Putamen (tissue), 1 donor: ENCODE measurements at regions not wholly inside any gene's neighbourhood (a gene's known extent, or its start where the extent isn't known, plus 50 kb on each side); places are given as distances from the start of the nearest gene placed in this dataset.

ENCODE experiments used
- DNase-seq: peaks from one replicate; pipeline ENCODE4 v3.0.0-alpha.2; 2016; ENCODE audit warnings: low spot score

GRCh38 chr13:39858794-39859193, 203.3 kb downstream of the COG6 start:
- DNase-seq: no peak

DNA sequence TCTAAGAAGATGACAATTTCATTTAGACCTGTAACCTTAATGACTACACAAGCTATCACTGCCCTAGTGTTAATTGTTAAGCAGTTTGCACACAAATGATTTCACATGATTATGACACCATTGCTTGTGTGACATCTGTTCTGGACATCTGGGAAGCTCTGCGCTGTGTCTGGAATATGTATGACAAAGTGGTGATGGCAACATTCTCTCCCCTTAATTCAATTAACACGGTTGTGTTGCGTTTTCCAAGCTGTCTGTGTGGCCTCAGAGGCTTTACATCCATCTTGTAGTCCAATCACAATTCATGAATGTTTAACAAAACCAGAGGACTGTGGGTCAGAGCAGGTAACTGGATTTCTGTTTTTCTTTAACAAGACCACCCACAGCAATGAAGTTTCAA, 204.4 kb downstream of the COG6 start:
- no peak for DNase-seq

DNA sequence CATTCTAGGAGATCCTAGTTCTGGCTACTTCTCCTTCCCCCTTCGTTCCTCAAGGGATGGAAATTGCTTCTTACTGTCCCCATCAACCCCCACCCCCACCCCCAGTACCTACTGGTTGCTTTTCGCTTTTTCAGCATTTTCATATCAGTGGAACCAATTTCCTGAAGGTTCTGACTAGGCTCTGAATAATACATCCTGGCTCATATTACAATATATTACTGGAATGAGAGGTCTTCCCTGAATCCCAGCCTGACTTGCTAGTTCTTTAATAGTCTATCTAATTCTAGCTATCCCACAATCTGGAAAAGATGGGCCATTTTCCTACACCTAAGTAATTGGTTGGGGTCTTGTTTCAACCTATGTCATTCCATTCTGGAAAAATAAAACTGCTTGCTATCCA, 207.4 kb downstream of the COG6 start:
- DNase-seq: no peak

GRCh38 chr13:39864221-39864620, 208.8 kb downstream of the COG6 start:
- no peak for DNase-seq

DNA sequence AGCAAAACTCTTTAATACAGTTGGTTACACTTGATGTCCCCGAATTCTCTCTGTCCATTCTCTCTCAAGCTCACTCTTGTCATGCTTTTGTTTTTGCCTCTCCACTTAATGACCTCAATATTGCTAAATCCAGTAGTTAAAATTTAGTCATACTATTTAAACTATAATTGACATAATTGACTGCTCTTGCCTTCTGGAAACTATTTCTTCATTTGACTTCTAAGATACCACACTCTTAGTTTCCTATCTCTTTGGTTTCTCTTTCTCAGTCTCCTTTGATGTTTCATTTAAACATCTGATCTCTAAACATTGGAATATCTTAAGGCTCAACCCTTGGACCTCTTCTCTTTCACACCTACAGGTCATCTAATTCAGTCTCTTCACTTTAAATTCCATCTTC, 211.3 kb downstream of the COG6 start:
- no peak for DNase-seq

GRCh38 chr13:39867807-39868206, 212.3 kb downstream of the COG6 start:
- no peak for DNase-seq

DNA sequence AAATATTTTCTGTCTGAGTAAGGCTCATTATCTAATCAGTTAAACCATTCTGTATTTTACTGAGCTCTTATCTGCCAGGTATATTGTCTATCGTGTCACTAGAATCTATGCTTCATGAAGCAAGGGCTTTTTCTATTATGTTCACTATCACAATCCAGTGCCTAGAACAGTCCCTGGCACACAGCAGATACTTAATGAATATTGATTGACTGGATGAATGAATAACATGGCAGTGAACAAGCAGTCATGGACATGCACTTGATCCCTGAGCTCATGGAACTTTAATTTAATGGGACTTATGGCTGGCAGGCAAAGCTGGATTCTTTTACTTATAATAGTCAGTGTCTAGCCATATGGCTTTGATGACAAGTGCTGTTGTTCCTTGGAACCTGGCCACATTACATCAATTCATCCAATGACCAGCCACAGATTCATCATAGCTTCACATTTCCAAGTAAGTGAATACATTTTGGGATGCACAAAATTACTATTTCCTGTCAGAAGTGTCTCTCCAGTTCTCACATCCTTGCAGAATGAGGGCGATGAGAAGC, 214.8 kb downstream of the COG6 start:
- no peak for DNase-seq

- no peak for DNase-seq
These were observed 219.0 kb downstream of the COG6 start for GRCh38 chr13:39874331-39875053.

DNA sequence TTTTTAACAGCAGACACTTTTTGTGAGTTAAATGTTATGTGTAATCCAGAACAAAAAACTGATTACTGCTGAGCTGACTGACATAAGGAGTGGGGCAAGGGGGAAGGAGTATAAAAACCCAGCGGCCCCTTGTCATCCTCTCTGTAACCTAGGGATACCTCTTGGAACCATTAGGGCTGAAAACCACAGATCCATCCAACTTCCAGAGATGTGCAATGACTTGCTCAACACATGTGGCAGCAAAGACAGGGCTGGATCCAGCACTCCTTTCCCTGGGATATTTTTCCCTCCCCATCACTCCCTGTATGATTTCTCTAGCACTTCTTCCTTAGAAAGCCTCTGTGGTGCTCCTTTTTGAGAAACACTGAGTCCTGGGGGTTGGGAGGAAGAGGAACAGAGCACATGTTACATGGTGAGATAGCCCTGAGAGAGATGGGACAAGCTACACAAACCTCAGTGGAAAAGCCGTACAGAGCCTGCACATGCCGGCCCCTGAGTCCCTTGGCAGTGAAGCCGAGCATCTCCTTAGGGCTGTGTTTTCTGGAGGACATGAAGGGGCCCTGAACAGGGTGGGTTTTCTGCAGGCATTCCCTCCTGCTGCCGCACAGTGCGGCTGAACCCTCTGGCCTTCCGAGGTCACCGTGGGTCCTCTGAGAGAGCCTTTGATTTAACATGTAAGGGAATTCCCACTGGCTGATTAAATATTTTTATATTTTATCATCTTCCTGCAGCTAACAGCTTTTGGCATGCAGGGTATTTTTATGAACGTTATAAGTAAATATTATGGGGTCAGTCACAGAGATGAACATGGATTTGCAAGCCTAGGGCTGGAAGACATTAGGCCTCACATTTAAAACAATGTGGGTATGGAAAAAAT, 219.9 kb downstream of the COG6 start:
- no peak for DNase-seq

GRCh38 chr13:39876258-39876657, 220.8 kb downstream of the COG6 start:
- no peak for DNase-seq

DNA sequence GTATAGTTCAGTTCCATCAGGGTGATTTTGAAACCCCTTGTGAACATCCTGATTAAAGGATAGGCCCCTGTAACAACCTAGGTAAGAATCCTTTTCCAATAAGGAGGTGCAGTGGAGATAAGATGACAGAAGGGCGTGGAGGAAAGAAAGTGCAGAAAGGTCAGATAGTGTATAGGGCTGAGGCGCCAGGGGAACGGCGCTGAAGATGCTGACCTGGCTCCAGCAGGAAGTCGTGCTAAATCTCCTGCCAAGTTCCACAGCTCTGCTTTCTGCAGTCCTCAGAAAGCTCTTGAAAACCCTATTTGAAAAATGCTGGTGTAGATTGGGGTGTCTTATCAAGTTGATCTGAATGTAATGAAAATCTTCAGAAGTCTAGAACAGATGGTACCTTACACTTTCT, 221.7 kb downstream of the COG6 start:
- DNase-seq: no peak

GRCh38 chr13:39879286-39880035, 224.0 kb downstream of the COG6 start:
- DNase-seq: no peak

GRCh38 chr13:39881383-39881782, 225.9 kb downstream of the COG6 start:
- no peak for DNase-seq

DNA sequence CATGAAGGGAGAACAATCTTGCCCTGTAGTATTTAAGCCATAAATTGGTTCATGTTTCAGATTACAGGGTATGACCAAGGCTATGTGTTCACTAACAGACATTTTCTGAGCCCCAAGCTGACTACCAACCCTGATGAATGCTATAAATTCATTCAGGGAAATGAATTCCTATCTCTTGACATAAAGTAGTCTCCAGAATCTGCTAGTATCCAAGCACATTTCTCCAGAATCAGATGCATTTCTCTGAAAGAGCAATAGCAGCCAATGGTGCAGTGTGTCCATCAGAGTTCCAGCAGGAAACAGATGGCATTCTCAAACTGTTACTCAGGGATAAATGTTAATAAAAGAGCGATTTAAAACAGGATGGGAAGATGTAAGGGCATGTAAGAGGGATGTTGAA, 226.4 kb downstream of the COG6 start:
- no peak for DNase-seq

- DNase-seq: no peak
These were observed 228.7 kb downstream of the COG6 start for GRCh38 chr13:39884166-39884565.

DNA sequence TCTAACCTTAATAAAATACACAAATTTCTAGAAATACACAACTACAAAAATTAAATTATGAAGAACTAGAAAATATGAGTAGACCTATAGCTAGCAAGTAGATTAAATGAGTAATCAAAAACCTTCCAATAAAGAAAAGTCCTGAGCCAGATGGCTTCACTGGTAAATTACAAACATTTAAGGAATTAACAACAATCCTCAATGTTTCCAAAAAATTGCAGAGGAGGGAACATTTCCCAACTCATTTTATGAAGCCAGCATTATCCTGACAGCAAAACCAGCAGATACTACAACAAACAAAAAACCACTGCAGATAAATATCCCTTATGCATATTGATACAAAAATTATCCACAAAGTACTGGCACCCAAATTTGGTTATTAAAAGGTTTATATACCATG, 230.9 kb downstream of the COG6 start:
- no peak for DNase-seq

- DNase-seq: no peak
These were observed 231.9 kb downstream of the COG6 start for GRCh38 chr13:39887387-39887786.

- no peak for DNase-seq
These were observed 233.7 kb downstream of the COG6 start for GRCh38 chr13:39888865-39889810.

DNA sequence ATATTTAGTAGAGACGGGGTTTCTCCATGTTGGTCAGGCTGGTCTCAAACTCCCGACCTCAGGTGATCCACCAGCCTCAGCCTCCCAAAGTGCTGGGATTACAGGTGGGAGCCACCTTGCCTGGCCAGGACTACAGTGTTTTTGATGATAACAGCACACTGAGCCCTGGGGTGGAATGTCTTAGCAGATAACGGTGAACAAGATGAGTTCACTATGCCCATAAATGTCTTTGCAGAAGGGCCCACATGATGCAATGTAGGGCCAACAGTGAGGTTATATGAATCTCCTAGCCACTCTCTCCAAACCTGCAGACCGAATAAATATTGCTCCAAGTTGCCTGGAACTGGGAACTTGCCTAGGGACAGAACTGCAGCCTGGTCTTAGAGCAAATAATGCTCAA, 235.1 kb downstream of the COG6 start:
- DNase-seq: no peak

- DNase-seq: no peak
These were observed 237.5 kb downstream of the COG6 start for GRCh38 chr13:39892721-39893685.
